ENCODE measurements at regions not wholly inside any gene's neighbourhood (a gene's known extent, or its start where the extent isn't known, plus 50 kb on each side); places are given as distances from the start of the nearest gene placed in this dataset.

GRCh38 chr2:75764611-75765010, 53.9 kb upstream of the GCFC2 start:
- TF ChIP-seq, protein P1, sequence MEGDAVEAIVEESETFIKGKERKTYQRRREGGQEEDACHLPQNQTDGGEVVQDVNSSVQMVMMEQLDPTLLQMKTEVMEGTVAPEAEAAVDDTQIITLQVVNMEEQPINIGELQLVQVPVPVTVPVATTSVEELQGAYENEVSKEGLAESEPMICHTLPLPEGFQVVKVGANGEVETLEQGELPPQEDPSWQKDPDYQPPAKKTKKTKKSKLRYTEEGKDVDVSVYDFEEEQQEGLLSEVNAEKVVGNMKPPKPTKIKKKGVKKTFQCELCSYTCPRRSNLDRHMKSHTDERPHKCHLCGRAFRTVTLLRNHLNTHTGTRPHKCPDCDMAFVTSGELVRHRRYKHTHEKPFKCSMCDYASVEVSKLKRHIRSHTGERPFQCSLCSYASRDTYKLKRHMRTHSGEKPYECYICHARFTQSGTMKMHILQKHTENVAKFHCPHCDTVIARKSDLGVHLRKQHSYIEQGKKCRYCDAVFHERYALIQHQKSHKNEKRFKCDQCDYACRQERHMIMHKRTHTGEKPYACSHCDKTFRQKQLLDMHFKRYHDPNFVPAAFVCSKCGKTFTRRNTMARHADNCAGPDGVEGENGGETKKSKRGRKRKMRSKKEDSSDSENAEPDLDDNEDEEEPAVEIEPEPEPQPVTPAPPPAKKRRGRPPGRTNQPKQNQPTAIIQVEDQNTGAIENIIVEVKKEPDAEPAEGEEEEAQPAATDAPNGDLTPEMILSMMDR (conservative IDR thresholded peaks at IDR 0.05; ENCODE audit: low read length) = no peak
- TF ChIP-seq EZH2phosphoT487 (IDR thresholded peaks at IDR 0.05; ENCODE audit: borderline replicate concordance) = no peak
